Erythroblast (primary cell): ENCODE measurements at regions not wholly inside any gene's neighbourhood (a gene's known extent, or its start where the extent isn't known, plus 50 kb on each side); places are given as distances from the start of the nearest gene placed in this dataset.

ENCODE experiments used
- GATA1 ChIP-seq: IDR thresholded peaks from 2 replicates; pipeline ENCODE4 v1.6.1; 2011; ENCODE audit warnings: low read depth, mild to moderate bottlenecking, control low read depth, low read length, moderate library complexity
- POLR2A ChIP-seq: IDR thresholded peaks from 2 replicates; pipeline ENCODE4 v1.6.1; 2011; ENCODE audit warnings: mild to moderate bottlenecking, low read length

DNA sequence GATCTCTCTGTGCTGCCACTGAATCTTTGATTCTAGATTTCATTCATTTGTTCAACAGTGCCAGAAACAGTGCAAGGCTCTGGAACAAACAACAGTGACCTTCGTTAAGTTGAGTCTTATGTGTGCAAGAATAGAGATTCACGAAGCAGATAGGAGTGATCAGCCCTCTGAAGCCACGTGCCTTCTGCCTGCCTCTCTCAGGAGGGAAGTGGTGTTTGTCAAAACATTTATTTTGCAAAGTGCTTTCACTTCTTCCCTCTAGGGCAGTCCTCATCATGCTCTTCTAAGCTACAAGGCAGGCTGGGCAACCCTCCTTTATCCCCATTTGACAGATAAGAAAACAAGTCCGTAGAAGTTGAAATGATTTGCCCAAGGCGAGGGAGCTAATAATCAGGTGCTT lies 204.3 kb downstream of the TFAP2C start:
- TF ChIP-seq POLR2A (no peak), GATA1 (no peak)
